Vagina (tissue), 2 donors: ENCODE measurements at regions not wholly inside any gene's neighbourhood (a gene's known extent, or its start where the extent isn't known, plus 50 kb on each side); places are given as distances from the start of the nearest gene placed in this dataset.

Source experiments
- CTCF ChIP-seq, 3 experiments: fragments of 450-650 bp in 2 of 3; fragments of 200-600 bp in 1 of 3; sonication (generic) in 1 of 3; IDR thresholded peaks; one replicate each; pipeline ENCODE4 v1.5.1; 2017 to 2019; ENCODE audit warnings: antibody characterized with exemption in 3 of 3, mild to moderate bottlenecking in 2 of 3, moderate library complexity in 2 of 3
- POLR2A ChIP-seq, 2 donors: fragments of 450-650 bp; IDR thresholded peaks; one replicate each; pipeline ENCODE4 v1.6.1; 2017; ENCODE audit warnings: antibody characterized with exemption in 2 of 2, mild to moderate bottlenecking in 2 of 2, moderate library complexity in 2 of 2

GRCh38 chr10:57809961-57810360 lies 457.7 kb downstream of the IPMK start:
- TF ChIP-seq POLR2A (IDR thresholded peaks at IDR 0.05), result no peak
- no peak for TF ChIP-seq CTCF (IDR thresholded peaks at IDR 0.05)
